ENCODE measurements at regions not wholly inside any gene's neighbourhood (a gene's known extent, or its start where the extent isn't known, plus 50 kb on each side); places are given as distances from the start of the nearest gene placed in this dataset.

- TF ChIP-seq, protein P1, sequence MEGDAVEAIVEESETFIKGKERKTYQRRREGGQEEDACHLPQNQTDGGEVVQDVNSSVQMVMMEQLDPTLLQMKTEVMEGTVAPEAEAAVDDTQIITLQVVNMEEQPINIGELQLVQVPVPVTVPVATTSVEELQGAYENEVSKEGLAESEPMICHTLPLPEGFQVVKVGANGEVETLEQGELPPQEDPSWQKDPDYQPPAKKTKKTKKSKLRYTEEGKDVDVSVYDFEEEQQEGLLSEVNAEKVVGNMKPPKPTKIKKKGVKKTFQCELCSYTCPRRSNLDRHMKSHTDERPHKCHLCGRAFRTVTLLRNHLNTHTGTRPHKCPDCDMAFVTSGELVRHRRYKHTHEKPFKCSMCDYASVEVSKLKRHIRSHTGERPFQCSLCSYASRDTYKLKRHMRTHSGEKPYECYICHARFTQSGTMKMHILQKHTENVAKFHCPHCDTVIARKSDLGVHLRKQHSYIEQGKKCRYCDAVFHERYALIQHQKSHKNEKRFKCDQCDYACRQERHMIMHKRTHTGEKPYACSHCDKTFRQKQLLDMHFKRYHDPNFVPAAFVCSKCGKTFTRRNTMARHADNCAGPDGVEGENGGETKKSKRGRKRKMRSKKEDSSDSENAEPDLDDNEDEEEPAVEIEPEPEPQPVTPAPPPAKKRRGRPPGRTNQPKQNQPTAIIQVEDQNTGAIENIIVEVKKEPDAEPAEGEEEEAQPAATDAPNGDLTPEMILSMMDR (IDR thresholded peaks at IDR 0.05; ENCODE audit: poor library complexity, severe bottlenecking): no peak
- no peak for TF ChIP-seq EZH2 (IDR thresholded peaks at IDR 0.05; ENCODE audit: borderline replicate concordance, insufficient read depth, low read length, poor library complexity, severe bottlenecking)
Measured at GRCh38 chr14:87457720-87458119, 535.3 kb downstream of the GALC start.
